ENCODE measurements at regions not wholly inside any gene's neighbourhood (a gene's known extent, or its start where the extent isn't known, plus 50 kb on each side); places are given as distances from the start of the nearest gene placed in this dataset.

DNA sequence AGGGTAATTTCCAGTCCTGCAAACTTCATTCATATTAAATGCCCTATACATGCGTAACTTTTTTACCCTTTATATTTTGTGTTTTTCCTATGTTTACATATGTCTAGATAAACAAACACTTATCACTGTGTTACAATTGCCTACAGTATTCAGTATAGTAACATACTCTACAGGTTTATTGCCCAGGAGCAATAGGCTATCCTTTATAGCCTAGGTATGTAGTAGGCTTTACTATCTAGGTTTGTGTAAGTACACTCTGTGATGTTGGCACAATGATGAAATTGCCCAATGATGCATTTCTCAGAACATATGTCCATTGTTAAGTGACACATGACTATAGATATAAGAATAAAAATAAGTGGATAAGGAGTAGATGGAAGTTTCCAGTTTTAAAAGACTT is 345.5 kb upstream of the C1orf87 start:
- ChIA-PET POLR2A (no interaction called here), RAD21 (ENCODE audit: low non-redundant PET in 1 of 2, low total read pairs in 2 of 2, uncharacterized antibody in 2 of 2, unreplicated experiment in 2 of 2) (no interaction called here), CTCF (no interaction called here)
- Histone ChIP-seq H3K9me2 (ENCODE audit: insufficient read depth) (no peaks in the 10 kb centered on the region), H3K4me3 (replicated peaks in 1 of 2; ENCODE audit: low read depth in 1 of 2, low read length in 2 of 2) (no peak overlapping the region), H3K4me1 (ENCODE audit: control insufficient read depth in 1 of 2, insufficient read depth in 2 of 2, low read length in 2 of 2) (no peaks in the 10 kb centered on the region), H3K9me3 (ENCODE audit: control insufficient read depth in 1 of 2, insufficient read depth in 1 of 2, low read depth in 1 of 2, low read length in 2 of 2) (no peaks in the 10 kb centered on the region), H3K36me3 (ENCODE audit: control insufficient read depth in 1 of 2, insufficient read depth in 2 of 2, low read length in 2 of 2) (no peaks in the 10 kb centered on the region), H3K27me3 (ENCODE audit: insufficient read depth, low read length) (no peaks in the 10 kb centered on the region), H2AFZ (ENCODE audit: low read depth, low read length, poor library complexity, severe bottlenecking) (no peak overlapping the region), H3K27ac (ENCODE audit: low read depth, low read length) (no peak overlapping the region), H3K79me2 (ENCODE audit: insufficient read depth, low read length) (no peaks in the 10 kb centered on the region), H4K20me1 (ENCODE audit: insufficient read depth) (no peaks in the 10 kb centered on the region), H3K4me2 (ENCODE audit: low read length) (no peak overlapping the region), H3K9ac (ENCODE audit: low read length) (no peak overlapping the region)
- intact Hi-C loops (cut with micrococcal nuclease) = loop anchor here (10.0 kb wide), 1 partner anchor 444 kb away; no protein-coding TSS in a partner anchor
- DNase-seq (ENCODE audit: low read depth, low spot score) (no peak), ATAC-seq (no peak)
- BruUV-seq (replicated peaks) = no TSS peak
- TF ChIP-seq, protein P1, sequence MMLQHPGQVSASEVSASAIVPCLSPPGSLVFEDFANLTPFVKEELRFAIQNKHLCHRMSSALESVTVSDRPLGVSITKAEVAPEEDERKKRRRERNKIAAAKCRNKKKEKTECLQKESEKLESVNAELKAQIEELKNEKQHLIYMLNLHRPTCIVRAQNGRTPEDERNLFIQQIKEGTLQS (IDR thresholded peaks at IDR 0.05) = no peak
- TF ChIP-seq CBX3 (IDR thresholded peaks at IDR 0.05; ENCODE audit: low read depth) = no peak
- TF ChIP-seq SIN3A (IDR thresholded peaks at IDR 0.05; ENCODE audit: low read depth) = no peak
- TF ChIP-seq REST (IDR thresholded peaks at IDR 0.05; ENCODE audit: low read depth) = no peak
- no peak for TF ChIP-seq EZH2phosphoT487 (IDR thresholded peaks at IDR 0.05; ENCODE audit: borderline replicate concordance)
- TF ChIP-seq SRF (IDR thresholded peaks at IDR 0.05; ENCODE audit: low read depth) = no peak
- TF ChIP-seq, protein P2, sequence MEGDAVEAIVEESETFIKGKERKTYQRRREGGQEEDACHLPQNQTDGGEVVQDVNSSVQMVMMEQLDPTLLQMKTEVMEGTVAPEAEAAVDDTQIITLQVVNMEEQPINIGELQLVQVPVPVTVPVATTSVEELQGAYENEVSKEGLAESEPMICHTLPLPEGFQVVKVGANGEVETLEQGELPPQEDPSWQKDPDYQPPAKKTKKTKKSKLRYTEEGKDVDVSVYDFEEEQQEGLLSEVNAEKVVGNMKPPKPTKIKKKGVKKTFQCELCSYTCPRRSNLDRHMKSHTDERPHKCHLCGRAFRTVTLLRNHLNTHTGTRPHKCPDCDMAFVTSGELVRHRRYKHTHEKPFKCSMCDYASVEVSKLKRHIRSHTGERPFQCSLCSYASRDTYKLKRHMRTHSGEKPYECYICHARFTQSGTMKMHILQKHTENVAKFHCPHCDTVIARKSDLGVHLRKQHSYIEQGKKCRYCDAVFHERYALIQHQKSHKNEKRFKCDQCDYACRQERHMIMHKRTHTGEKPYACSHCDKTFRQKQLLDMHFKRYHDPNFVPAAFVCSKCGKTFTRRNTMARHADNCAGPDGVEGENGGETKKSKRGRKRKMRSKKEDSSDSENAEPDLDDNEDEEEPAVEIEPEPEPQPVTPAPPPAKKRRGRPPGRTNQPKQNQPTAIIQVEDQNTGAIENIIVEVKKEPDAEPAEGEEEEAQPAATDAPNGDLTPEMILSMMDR (IDR thresholded peaks at IDR 0.05 in 2 of 3, conservative IDR thresholded peaks at IDR 0.05 in 1 of 3; ENCODE audit: borderline replicate concordance in 1 of 3, insufficient read depth in 1 of 3, low read depth in 2 of 3, low read length in 2 of 3) = no peak
- TF ChIP-seq POLR2A (IDR thresholded peaks at IDR 0.05; ENCODE audit: borderline replicate concordance, extremely low read depth, insufficient read depth, insufficient read length) = no peak
- TF ChIP-seq POLR2AphosphoS5 (IDR thresholded peaks at IDR 0.05; ENCODE audit: low read depth, low read length) = no peak
- TF ChIP-seq EGR1 (IDR thresholded peaks at IDR 0.05; ENCODE audit: low read depth) = no peak
- no peak for TF ChIP-seq MAX (IDR thresholded peaks at IDR 0.05)
- TF ChIP-seq ZFX (IDR thresholded peaks at IDR 0.05) = no peak
- TF ChIP-seq TCF7L2 (IDR thresholded peaks at IDR 0.05; ENCODE audit: borderline replicate concordance, extremely low read depth, insufficient read depth, insufficient read length) = no peak
- TF ChIP-seq RAD21 (IDR thresholded peaks at IDR 0.05; ENCODE audit: low read depth) = no peak
- no peak for TF ChIP-seq EZH2 (IDR thresholded peaks at IDR 0.05)

All from HCT116 (cell line).